HL-60 (cell line): ENCODE measurements at regions not wholly inside any gene's neighbourhood (a gene's known extent, or its start where the extent isn't known, plus 50 kb on each side); places are given as distances from the start of the nearest gene placed in this dataset.

Experiments used
- DNase-seq, 2 experiments: peaks; one replicate each; pipeline ENCODE4 v3.0.0-alpha.2; 2010 to 2020; ENCODE audit warnings: low read depth in 1 of 2, low spot score in 1 of 2
- H3K27ac ChIP-seq: fragments of 250-450 bp; sonication (Bioruptor Pico); replicated peaks from 2 replicates; pipeline ENCODE4 v1.5.1; 2020; ENCODE audit warnings: mild to moderate bottlenecking, moderate library complexity
- H3K27me3 ChIP-seq: fragments of 250-450 bp; sonication (Bioruptor Pico); 2 replicates; pipeline ENCODE4 v1.5.1; 2021; ENCODE audit warnings: mild to moderate bottlenecking, moderate library complexity; ENCODE audit not compliant: insufficient read depth, poor library complexity, severe bottlenecking
- H3K4me3 ChIP-seq: replicated peaks from 2 replicates; pipeline ENCODE4 v1.5.1; 2011; ENCODE audit warnings: mild to moderate bottlenecking, control low read depth, low read length; ENCODE audit not compliant: insufficient read depth
- GABPA ChIP-seq: IDR thresholded peaks from 2 replicates; pipeline ENCODE4 v1.6.1; 2012; ENCODE audit warnings: low read depth
- POLR2AphosphoS5 ChIP-seq: IDR thresholded peaks from 2 replicates; pipeline ENCODE4 v1.6.1; 2012; ENCODE audit warnings: low read depth
- SPI1 ChIP-seq: IDR thresholded peaks from 2 replicates; pipeline ENCODE4 v1.6.1; 2012; ENCODE audit warnings: low read depth, mild to moderate bottlenecking, borderline replicate concordance
- TF ChIP-seq, protein P1 (sequence below): IDR thresholded peaks from one replicate; pipeline ENCODE4 v1.5.1; 2011; ENCODE audit warnings: low read length, control low read depth, inconsistent platforms; ENCODE audit not compliant: insufficient read depth
- TF ChIP-seq, protein P2 (sequence below): IDR thresholded peaks from 2 replicates; pipeline ENCODE4 v1.6.1; 2012; ENCODE audit warnings: low read depth; ENCODE audit not compliant: insufficient replicate concordance

DNA sequence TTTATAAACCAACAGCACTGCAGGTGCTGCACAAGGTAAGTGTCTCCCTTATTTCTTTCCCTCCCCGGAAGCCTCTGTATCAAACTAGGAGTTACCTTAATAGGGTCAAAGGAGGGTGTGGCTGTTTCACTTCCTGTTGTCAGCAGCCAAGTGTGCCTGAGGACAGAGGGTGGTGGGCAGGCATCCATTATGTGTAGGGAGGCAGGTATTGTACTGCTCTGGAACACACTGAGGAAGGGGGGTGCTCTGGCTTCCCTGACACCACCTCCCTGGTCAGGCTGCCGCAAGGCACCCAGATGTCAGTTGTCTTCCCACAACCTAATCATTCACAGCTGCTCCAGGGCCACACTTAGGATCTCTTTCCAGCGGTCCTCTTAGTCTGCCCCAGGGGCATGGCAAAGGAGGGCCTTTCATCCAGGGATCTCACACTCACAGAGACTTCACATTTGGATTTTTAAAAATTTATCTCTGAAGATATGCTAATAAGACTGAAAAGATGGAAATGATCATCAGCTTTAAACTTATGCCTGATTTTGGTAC lies 132.0 kb upstream of the ARHGAP5 start:
- Histone ChIP-seq H3K27me3 (no peaks in the 10 kb centered on the region), H3K4me3 (no peak overlapping the region), H3K27ac (no peak overlapping the region)
- TF ChIP-seq, protein P1, sequence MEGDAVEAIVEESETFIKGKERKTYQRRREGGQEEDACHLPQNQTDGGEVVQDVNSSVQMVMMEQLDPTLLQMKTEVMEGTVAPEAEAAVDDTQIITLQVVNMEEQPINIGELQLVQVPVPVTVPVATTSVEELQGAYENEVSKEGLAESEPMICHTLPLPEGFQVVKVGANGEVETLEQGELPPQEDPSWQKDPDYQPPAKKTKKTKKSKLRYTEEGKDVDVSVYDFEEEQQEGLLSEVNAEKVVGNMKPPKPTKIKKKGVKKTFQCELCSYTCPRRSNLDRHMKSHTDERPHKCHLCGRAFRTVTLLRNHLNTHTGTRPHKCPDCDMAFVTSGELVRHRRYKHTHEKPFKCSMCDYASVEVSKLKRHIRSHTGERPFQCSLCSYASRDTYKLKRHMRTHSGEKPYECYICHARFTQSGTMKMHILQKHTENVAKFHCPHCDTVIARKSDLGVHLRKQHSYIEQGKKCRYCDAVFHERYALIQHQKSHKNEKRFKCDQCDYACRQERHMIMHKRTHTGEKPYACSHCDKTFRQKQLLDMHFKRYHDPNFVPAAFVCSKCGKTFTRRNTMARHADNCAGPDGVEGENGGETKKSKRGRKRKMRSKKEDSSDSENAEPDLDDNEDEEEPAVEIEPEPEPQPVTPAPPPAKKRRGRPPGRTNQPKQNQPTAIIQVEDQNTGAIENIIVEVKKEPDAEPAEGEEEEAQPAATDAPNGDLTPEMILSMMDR, result no peak
- no peak for TF ChIP-seq POLR2AphosphoS5
- TF ChIP-seq, protein P2, sequence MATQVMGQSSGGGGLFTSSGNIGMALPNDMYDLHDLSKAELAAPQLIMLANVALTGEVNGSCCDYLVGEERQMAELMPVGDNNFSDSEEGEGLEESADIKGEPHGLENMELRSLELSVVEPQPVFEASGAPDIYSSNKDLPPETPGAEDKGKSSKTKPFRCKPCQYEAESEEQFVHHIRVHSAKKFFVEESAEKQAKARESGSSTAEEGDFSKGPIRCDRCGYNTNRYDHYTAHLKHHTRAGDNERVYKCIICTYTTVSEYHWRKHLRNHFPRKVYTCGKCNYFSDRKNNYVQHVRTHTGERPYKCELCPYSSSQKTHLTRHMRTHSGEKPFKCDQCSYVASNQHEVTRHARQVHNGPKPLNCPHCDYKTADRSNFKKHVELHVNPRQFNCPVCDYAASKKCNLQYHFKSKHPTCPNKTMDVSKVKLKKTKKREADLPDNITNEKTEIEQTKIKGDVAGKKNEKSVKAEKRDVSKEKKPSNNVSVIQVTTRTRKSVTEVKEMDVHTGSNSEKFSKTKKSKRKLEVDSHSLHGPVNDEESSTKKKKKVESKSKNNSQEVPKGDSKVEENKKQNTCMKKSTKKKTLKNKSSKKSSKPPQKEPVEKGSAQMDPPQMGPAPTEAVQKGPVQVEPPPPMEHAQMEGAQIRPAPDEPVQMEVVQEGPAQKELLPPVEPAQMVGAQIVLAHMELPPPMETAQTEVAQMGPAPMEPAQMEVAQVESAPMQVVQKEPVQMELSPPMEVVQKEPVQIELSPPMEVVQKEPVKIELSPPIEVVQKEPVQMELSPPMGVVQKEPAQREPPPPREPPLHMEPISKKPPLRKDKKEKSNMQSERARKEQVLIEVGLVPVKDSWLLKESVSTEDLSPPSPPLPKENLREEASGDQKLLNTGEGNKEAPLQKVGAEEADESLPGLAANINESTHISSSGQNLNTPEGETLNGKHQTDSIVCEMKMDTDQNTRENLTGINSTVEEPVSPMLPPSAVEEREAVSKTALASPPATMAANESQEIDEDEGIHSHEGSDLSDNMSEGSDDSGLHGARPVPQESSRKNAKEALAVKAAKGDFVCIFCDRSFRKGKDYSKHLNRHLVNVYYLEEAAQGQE, result no peak
- no peak for TF ChIP-seq GABPA
- TF ChIP-seq SPI1, result no peak
- DNase-seq, result no peak

GRCh38 chr14:31945701-31946100 lies 131.4 kb upstream of the ARHGAP5 start:
- DNase-seq, result no peak
- TF ChIP-seq GABPA, result no peak
- TF ChIP-seq SPI1, result no peak
- TF ChIP-seq, protein P1, result no peak
- TF ChIP-seq POLR2AphosphoS5, result no peak
- TF ChIP-seq, protein P2, result no peak
- Histone ChIP-seq H3K27ac (no peak overlapping the region), H3K27me3 (no peaks in the 10 kb centered on the region), H3K4me3 (no peak overlapping the region)

DNA sequence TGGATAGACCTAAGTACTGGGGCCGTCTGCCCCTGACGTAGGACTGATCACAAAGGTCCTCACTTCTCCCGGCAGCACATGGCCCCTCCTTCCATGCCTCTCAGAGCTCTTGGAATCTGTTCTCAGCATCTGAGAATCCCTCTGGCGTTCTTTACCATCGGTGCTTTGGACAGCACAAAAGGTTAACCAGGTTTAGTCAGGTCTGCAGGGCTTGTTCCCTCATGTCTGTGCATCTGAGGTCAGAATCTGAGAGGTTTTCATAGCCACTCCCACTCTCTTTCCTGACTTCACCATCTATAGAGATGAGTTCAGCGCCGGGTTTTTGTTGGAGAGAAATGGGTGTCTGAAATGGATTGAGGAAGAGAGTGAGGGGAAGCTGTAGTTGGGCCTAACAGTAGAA lies 130.0 kb upstream of the ARHGAP5 start:
- Histone ChIP-seq H3K27me3 (no peaks in the 10 kb centered on the region), H3K27ac (no peak overlapping the region), H3K4me3 (no peak overlapping the region)
- TF ChIP-seq, protein P1, result no peak
- TF ChIP-seq SPI1, result no peak
- no peak for TF ChIP-seq POLR2AphosphoS5
- TF ChIP-seq, protein P2, result no peak
- TF ChIP-seq GABPA, result no peak
- no peak for DNase-seq
